NCI-H226 (cell line): ENCODE measurements at regions not wholly inside any gene's neighbourhood (a gene's known extent, or its start where the extent isn't known, plus 50 kb on each side); places are given as distances from the start of the nearest gene placed in this dataset.
"Not testable (repeated sequence)": the region's sequence is repeated elsewhere in the genome, so short reads cannot be mapped to it uniquely, and the experiment has no call there.

Experiments used
- DNase-seq: peaks from one replicate; pipeline ENCODE4 v3.0.0-alpha.2; 2015

DNA sequence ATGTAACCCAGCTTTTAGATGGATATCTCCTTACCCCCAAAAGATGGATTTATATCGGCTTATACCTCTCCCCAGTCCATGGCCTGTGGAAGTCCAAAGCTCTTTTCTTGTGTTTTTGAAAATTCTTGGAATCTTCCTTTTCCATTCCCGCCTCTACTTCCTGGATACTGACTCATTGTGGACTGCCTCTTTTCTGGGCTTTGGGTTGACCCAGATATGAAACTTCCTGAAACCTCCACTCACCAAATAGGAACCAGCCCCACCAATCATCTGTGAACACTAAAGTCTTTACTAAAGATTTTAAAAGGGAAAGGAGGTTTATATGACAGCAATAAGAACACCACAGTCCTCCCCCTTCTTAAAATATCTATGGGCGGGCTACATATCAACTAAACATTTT, 163.4 kb upstream of the SYN3 start:
- peak; percentile 1 for DNase-seq

DNA sequence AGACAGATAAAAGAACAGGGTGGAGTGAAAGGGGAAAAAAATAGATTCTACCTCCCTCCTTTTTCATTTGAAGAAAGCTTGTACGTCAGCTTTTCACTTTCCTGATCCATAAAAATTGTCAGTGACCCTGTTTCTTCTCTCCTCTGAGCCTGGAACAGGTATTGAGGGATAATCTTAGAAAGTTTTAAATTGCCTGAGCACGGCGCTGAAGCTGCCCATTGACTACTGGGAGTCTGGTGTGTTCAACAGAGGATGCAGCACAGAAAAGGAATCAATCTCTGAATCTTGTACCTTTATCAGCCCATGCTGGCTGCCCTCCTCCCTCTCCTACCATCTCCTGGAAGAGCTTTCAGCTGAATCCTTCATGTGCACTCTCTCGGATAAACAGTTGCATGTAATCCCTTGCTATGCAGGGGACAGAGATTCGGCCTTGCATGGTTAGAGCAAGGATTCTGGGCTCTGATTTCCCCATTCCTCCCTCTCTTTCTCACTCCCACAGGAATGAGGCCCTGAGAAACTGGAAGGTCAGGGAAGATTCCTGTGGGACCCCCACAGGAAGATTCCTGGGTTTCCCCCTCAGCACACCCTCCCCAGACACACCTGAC, 162.4 kb upstream of the SYN3 start:
- DNase-seq: no peak

GRCh38 chr22:33219648-33220384, 161.6 kb upstream of the SYN3 start:
- no peak for DNase-seq

GRCh38 chr22:33213383-33214075, 155.3 kb upstream of the SYN3 start:
- no peak for DNase-seq

DNA sequence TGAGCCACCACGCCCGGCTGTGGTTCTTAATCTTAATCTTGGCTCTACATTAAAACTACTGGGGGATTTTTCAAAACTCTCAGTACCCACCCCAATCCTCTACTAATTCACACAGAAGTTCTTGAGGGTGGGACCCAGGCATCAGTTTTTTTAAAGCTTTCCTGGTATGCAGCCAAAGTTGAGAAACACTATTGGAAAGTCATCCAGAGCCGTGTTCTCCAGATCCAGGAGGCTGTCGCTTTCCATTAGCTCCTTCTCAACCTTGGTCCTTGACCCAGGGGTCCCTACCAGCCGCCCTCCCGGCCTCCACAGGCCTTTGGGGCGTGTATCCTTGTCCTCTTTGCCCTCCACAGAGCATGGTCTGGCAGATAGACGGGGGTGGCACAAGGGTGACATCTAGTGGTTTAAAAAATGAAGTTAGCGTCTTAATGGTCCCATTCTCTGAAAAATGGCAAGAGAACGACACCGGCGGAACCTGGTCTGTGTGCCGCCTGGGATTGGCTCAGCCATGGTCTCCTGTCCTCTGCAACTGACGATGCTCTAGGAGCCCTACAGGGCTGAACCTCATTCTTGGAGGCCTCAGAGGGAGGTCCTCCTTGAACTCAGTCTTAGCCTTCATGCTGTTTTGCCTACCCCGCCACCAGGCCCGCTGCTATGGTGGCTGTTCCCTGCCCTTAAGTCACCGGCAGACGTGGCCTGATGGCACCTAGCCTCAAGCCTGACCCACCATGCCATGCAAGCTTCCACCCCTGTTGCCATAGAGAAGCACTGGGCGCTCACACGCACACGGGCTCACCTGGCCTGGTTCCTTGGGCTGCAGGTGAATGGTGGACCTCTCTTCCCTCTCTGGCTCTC, 152.0 kb upstream of the SYN3 start:
- DNase-seq: no peak

DNA sequence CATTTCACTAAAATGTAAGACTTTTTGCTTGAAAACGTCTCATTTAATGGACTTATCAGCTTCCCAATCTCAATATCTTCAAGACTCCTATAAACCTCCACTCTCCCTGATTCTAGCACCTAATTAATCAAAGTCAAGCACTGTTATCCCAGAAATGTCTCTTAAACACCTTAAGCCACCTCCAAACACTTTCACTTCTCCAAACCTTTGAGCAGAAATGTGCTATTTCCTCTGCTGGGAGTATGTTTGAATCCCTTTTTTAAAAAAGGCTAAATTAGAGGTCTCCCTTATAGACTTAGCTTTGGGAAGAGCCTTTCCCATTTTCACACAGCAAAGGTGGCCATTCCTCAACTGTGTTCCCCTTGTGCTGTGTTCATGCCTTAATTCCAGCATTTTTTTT, 146.2 kb upstream of the SYN3 start:
- no peak for DNase-seq

DNA sequence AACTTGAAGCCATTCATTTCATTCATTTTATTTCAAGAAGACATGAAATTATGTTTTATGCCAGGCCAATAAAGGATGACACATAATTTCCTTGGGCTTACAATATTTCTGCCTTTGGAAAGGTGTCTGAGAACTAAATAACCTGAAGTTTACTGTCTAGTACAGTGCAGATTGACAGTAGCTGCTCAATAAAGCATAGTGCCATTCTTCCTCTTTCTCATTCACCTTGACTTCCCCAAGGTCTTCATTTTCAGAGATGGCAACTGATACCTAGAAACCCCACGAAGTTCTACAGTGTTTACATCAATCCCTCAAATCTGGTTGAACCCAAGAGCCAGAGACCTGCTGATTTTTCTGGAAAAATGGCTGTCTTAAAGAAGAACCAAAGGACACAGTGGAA, 144.3 kb upstream of the SYN3 start:
- no peak for DNase-seq

DNA sequence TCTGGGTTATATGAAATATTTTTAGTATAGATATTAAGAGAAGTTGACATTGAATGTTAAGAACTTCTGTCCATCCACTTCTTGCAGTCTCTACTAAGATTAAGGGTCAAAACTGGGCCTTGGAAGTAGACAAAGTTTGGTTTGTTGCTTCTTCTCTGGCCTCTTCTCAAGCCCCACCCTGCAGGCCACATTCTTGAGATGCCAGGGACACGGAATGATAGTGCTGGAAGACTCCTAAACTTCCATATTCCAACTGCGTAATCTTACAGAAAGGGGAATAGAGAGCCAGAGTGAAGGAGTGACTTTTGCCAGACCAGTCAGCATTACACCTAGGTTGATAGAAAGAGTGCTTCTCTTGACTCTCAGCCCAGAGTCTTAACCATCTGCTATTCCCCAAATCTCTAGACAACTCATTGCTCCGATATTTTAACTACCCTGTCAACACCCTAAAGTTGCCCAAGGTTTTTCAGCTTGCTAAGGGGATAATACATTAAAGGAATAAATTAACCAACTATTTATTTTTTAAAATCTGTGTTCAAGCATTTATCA, 136.4 kb upstream of the SYN3 start:
- DNase-seq: peak; percentile 50

DNA sequence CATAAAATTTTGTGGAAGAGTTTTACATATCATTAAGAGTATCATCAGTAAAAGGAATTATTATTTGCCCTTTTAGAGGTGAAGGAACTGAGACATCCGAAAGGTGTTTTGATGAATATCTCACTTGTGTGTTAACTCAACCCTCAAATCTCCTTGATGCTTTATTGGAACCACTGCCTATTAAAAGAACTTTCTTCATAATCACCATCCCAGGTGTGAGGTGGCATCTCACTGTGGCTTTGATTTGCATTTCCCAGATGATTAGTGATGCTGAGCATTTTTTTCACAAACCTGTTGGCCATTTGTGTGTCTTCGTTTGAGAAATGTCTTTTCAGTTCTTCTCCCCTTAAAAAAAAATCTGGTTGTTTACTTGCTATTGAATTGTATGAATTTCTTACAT, 134.0 kb upstream of the SYN3 start:
- no peak for DNase-seq

- peak; percentile 3 for DNase-seq
These were observed 130.1 kb upstream of the SYN3 start for GRCh38 chr22:33188326-33188725.

- DNase-seq: no peak
These were observed 128.6 kb upstream of the SYN3 start for GRCh38 chr22:33186816-33187215.

DNA sequence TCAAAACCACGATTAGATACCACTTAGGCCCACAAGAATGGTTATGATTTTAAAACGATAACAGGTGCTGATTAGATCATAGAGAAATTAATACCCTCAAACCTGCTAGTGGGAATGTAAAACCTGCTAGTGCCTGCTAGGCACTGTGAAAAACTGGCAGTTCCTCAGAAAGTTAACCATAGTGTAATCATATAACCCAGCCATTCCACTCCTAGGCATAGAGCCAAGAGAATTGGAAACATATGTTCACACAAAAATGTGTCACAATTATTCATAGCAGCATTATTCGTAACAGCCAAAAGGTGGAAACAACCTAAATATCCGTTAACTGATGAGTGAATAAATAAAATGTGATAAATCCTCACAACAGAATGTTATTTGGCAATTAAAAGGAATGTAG, 122.2 kb upstream of the SYN3 start:
- DNase-seq: no peak

DNA sequence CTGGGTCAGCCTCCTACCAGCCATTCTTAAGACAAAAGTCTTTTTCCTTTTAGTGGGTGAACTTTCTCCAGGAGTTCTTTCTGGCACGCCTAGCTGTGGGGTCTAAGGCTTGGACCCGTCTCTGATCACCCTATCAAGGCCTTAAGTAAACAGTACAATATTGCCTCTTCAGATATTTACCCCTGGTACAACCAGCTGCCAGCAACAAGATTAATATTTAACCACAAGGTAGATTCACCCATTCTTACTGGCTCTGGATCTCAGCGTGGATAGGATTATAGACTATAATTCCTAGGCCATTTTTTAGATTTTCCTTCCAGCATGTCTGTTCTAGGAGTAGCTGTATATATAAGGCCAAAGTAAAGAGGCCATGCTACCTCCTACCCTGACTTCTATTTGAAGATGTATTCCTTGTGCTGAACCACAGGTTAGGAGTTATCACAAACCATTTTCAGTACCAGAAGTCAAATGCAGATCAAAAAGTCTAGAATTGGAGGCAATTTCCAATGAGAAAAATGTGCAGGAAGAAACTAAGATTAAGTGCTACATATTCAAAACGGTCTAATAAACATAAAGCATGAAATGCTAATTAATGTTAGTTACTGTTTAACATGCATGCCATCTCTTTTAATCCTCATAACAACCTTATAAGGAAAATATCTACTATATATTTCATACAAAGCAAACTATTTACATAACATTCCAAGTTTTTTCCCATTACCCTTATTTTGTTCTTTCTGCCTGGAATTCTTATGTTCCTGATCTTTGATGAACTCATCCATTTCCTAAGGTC, 110.0 kb upstream of the SYN3 start:
- no peak for DNase-seq

- DNase-seq: no peak
These were observed 108.0 kb upstream of the SYN3 start for GRCh38 chr22:33166206-33166605.

DNA sequence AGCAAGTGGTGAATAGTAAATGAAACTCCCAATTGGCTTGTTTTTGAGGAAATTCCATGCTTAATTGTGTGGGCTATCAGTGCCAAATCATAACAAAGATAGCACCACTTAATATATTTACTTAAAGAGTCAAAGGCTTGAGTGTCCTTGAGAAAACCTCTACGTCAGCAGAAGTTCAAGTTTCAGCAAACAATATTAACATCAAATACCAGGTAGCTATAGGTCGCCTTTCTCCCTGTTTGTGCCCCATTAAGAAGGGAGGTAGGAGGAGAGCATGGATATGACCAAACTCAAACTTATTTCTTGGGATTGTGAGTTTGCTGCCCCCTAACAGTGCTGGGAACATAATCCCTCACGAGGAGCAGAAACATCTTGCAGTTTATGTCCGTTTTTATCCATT, 105.6 kb upstream of the SYN3 start:
- no peak for DNase-seq

DNA sequence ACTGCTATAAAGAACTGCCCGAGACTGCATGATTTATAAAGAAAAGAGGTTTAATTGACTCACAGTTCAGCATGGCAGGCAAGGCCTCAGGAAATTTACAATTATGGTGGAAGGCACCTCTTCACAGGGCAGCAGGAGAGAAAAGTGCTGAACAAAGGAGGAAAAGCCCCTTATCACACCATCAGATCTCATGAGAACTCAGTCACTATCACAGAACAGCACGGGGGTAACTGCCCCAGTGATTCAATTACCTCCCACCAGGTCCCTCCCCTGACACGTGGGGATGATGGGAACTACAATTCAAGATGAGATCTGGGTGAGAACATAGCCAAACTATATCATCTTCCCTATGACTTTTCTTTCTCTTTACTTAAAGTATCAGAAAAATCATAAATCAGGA, 104.0 kb upstream of the SYN3 start:
- DNase-seq: no peak

- DNase-seq: no peak
These were observed 102.3 kb upstream of the SYN3 start for GRCh38 chr22:33160525-33160924.

DNA sequence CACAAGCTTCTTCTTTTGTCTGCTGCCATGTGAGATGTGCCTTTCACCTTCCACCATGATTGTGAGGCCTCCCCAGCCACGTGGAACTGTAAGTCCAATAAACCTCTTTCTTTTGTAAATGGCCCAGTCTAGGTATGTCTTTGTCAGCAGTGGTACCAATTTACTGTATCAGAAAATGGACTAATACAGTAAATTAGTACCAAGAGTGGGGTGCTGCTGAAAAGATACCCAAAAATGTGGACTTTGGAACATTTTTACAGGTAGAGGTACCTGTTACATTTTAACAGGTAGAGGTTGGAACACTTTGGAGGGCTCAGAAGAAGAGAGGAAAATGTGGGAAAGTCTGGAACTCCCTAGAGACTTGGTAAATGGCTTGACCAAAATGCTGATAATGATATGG, 96.8 kb upstream of the SYN3 start:
- DNase-seq: not testable (repeated sequence)

GRCh38 chr22:33149611-33150010, 91.4 kb upstream of the SYN3 start:
- DNase-seq: no peak

- no peak for DNase-seq
These were observed 86.5 kb upstream of the SYN3 start for GRCh38 chr22:33144721-33145120.

- DNase-seq: no peak
These were observed 84.3 kb upstream of the SYN3 start for GRCh38 chr22:33142282-33143055.
